DOHH2 (cell line): ENCODE measurements at regions not wholly inside any gene's neighbourhood (a gene's known extent, or its start where the extent isn't known, plus 50 kb on each side); places are given as distances from the start of the nearest gene placed in this dataset.

Experiments
- H3F3A ChIP-seq: fragments of 200-600 bp; sonication (generic), shearing (Covaris generic); 2 replicates; pipeline ENCODE4 v1.6.0; 2016; ENCODE audit warnings: antibody characterized with exemption, mild to moderate bottlenecking; ENCODE audit not compliant: control insufficient read depth, insufficient read depth
- H3K27ac ChIP-seq: fragments of 200-600 bp; sonication (generic); 2 replicates; pipeline ENCODE4 v1.5.1; 2014; ENCODE audit warnings: low read depth, mild to moderate bottlenecking, low read length, moderate library complexity
- H3K27me3 ChIP-seq: fragments of 200-600 bp; sonication (generic); 2 replicates; pipeline ENCODE4 v1.6.1; 2014; ENCODE audit warnings: mild to moderate bottlenecking, low read length, mixed read lengths; ENCODE audit not compliant: control insufficient read depth
- H3K36me3 ChIP-seq: fragments of 200-600 bp; sonication (generic); 2 replicates; pipeline ENCODE4 v1.6.1; 2014; ENCODE audit warnings: mild to moderate bottlenecking, low read length, moderate library complexity, mixed read lengths; ENCODE audit not compliant: control insufficient read depth
- H3K4me1 ChIP-seq: fragments of 200-600 bp; sonication (generic); 2 replicates; pipeline ENCODE4 v1.6.1; 2014; ENCODE audit warnings: mild to moderate bottlenecking, low read length, mixed read lengths; ENCODE audit not compliant: control insufficient read depth
- H3K4me2 ChIP-seq: fragments of 200-600 bp; sonication (generic); 2 replicates; pipeline ENCODE4 v1.6.0; 2014; ENCODE audit warnings: mild to moderate bottlenecking, low read length, moderate library complexity
- H3K4me3 ChIP-seq: fragments of 200-600 bp; sonication (generic); 2 replicates; pipeline ENCODE4 v1.5.1; 2014; ENCODE audit warnings: mild to moderate bottlenecking, low read length, mixed read lengths
- H3K79me2 ChIP-seq: fragments of 200-600 bp; sonication (generic); 2 replicates; pipeline ENCODE4 v1.6.1; 2014; ENCODE audit warnings: mild to moderate bottlenecking, low read length, mixed read lengths; ENCODE audit not compliant: control insufficient read depth
- H3K9me2 ChIP-seq: fragments of 200-600 bp; sonication (generic); replicated peaks from 2 replicates; pipeline ENCODE4 v1.6.1; 2014; ENCODE audit warnings: mild to moderate bottlenecking, low read length, mixed read lengths; ENCODE audit not compliant: control insufficient read depth
- H3K9me3 ChIP-seq: fragments of 200-600 bp; sonication (generic); 2 replicates; pipeline ENCODE4 v1.6.1; 2014; ENCODE audit warnings: antibody characterized with exemption, low read length, mixed read lengths; ENCODE audit not compliant: control insufficient read depth, insufficient read depth
- H4K20me1 ChIP-seq: fragments of 200-600 bp; sonication (generic); 2 replicates; pipeline ENCODE4 v1.6.0; 2014; ENCODE audit warnings: low read depth, mild to moderate bottlenecking, antibody characterized with exemption, low read length, moderate library complexity; ENCODE audit not compliant: control insufficient read depth, insufficient read depth
- EZH2phosphoT487 ChIP-seq: fragments of 200-600 bp; sonication (generic); IDR thresholded peaks from 2 replicates; pipeline ENCODE4 v1.6.1; 2017; ENCODE audit warnings: borderline replicate concordance, mild to moderate bottlenecking, antibody characterized with exemption, low read length, moderate library complexity, mixed read lengths
- TF ChIP-seq, protein P1 (sequence below): fragments of 200-600 bp; sonication (generic); IDR thresholded peaks from one replicate; pipeline ENCODE4 v1.5.1; 2014; ENCODE audit warnings: antibody characterized with exemption, mild to moderate bottlenecking, low read depth, low read length; ENCODE audit not compliant: poor library complexity, severe bottlenecking

DNA sequence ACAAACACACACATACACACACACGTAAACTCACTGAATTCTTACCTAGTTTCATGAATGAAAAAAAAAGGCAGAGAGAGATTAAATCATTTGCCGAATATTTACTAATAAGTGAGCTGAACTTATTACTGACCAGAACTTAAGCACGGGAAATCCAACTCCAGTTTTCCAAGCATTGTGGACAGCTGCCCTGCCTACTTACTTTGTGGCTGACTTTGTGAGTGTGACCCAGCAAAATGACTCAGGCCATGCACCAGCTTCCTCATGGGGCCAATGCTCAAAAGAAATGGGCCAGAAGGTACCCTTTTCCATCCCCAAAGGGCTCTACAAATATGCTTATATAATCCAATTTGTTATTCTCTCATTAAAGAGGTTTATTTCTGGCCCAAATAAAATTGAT is 87.4 kb upstream of the RHOBTB1 start:
- Histone ChIP-seq H3K4me1 (no peaks in the 10 kb centered on the region), H3K4me3 (no peak overlapping the region), H3K27ac (no peak overlapping the region), H3K27me3 (no peaks in the 10 kb centered on the region), H3K36me3 (no peaks in the 10 kb centered on the region), H3K9me3 (no peaks in the 10 kb centered on the region), H3K4me2 (no peak overlapping the region), H3F3A (no peaks in the 10 kb centered on the region), H3K79me2 (no peaks in the 10 kb centered on the region), H4K20me1 (no peaks in the 10 kb centered on the region), H3K9me2 (no peaks in the 10 kb centered on the region)
- TF ChIP-seq, protein P1, sequence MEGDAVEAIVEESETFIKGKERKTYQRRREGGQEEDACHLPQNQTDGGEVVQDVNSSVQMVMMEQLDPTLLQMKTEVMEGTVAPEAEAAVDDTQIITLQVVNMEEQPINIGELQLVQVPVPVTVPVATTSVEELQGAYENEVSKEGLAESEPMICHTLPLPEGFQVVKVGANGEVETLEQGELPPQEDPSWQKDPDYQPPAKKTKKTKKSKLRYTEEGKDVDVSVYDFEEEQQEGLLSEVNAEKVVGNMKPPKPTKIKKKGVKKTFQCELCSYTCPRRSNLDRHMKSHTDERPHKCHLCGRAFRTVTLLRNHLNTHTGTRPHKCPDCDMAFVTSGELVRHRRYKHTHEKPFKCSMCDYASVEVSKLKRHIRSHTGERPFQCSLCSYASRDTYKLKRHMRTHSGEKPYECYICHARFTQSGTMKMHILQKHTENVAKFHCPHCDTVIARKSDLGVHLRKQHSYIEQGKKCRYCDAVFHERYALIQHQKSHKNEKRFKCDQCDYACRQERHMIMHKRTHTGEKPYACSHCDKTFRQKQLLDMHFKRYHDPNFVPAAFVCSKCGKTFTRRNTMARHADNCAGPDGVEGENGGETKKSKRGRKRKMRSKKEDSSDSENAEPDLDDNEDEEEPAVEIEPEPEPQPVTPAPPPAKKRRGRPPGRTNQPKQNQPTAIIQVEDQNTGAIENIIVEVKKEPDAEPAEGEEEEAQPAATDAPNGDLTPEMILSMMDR, result no peak
- no peak for TF ChIP-seq EZH2phosphoT487

DNA sequence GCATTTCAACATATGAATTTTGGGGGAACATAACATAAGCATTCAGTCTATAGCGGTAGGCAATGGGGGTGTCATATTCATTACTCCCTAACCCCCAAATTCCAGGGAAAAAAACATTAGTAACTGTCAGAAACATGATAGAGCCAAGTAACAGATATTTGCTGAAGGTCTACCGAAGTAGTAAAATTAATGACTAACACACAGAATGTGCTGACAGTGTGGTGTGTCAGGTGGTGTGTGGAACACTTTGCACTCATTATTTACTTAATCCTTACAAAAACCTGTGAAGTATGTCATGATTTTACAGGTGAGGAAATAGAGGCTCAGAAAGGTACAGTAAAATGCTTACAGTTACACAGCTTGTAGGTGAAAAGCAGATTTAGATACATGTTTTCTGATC is 85.4 kb upstream of the RHOBTB1 start:
- Histone ChIP-seq H3K4me1 (no peaks in the 10 kb centered on the region), H3K27ac (no peak overlapping the region), H3K27me3 (peaks cover 4% of the 10 kb centered on the region; the same call in 1 of the 2 replicates), H3K4me3 (no peak overlapping the region), H4K20me1 (no peaks in the 10 kb centered on the region), H3K36me3 (no peaks in the 10 kb centered on the region), H3K9me2 (no peaks in the 10 kb centered on the region), H3K9me3 (no peaks in the 10 kb centered on the region), H3K79me2 (no peaks in the 10 kb centered on the region), H3F3A (no peaks in the 10 kb centered on the region), H3K4me2 (no peak overlapping the region)
- no peak for TF ChIP-seq EZH2phosphoT487
- TF ChIP-seq, protein P1, result no peak

DNA sequence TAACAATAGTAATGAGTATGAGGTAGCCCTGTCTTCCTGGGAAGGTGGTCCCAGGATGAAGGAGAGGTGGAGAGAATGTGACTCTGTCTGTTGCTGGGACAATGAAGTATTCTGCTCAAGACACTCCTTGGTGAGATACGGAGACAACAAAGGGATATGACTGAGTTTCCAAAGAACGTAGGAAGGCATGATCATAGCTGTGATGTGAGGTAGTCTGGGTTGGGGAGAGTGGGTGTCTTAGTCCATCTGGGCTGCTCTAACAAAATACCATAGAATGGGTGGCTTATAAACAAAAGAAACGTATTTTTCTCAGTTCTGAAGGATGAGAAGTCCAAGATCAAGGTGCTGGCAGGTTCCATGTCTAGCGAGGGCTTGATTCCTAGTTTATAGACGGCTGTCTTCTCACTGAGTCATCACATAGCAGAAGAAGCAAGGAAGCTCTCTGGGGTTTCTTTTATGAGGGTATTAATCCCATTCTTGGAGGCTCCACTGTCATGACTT is 84.9 kb upstream of the RHOBTB1 start:
- Histone ChIP-seq H3K27ac (no peak overlapping the region), H3F3A (no peaks in the 10 kb centered on the region), H4K20me1 (no peaks in the 10 kb centered on the region), H3K79me2 (no peaks in the 10 kb centered on the region), H3K4me3 (no peak overlapping the region), H3K4me2 (no peak overlapping the region), H3K9me3 (no peaks in the 10 kb centered on the region), H3K36me3 (no peaks in the 10 kb centered on the region), H3K4me1 (no peaks in the 10 kb centered on the region), H3K9me2 (no peaks in the 10 kb centered on the region), H3K27me3 (peaks cover 4% of the 10 kb centered on the region; the same call in 1 of the 2 replicates)
- no peak for TF ChIP-seq EZH2phosphoT487

DNA sequence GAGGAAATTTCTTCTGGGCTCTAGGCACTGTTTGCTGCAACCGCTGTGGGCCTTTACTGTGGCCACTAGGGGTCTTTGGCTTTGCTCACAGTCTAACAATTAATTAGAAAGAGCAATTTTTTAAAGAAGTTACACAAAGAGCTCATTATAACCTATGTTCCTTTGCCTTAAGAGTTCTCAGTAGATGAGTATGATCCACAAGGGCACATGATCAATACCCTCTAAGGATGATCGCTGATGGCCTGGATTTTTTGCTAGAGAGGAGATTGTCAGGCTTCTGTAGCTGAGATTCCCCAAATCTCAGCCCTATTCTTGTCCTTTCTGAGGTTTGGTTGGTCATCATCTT is 80.8 kb upstream of the RHOBTB1 start:
- Histone ChIP-seq H3K9me2 (no peaks in the 10 kb centered on the region), H4K20me1 (no peaks in the 10 kb centered on the region), H3K79me2 (no peaks in the 10 kb centered on the region), H3K9me3 (no peaks in the 10 kb centered on the region), H3K36me3 (no peaks in the 10 kb centered on the region), H3K4me1 (no peaks in the 10 kb centered on the region), H3F3A (no peaks in the 10 kb centered on the region), H3K27ac (no peak overlapping the region), H3K4me2 (no peak overlapping the region), H3K4me3 (no peak overlapping the region), H3K27me3 (peaks cover 4% of the 10 kb centered on the region; the same call in 1 of the 2 replicates)
- TF ChIP-seq EZH2phosphoT487, result no peak
- TF ChIP-seq, protein P1, result peak; percentile 60
